ENCODE measurements at regions not wholly inside any gene's neighbourhood (a gene's known extent, or its start where the extent isn't known, plus 50 kb on each side); places are given as distances from the start of the nearest gene placed in this dataset.

GRCh38 chr2:116440104-116440653, 1374.3 kb upstream of the DDX18 start:
- TF ChIP-seq CTCF (IDR thresholded peaks at IDR 0.05; ENCODE audit: insufficient read depth, low read length, poor library complexity, severe bottlenecking) (no peak), EZH2phosphoT487 (conservative IDR thresholded peaks at IDR 0.05; ENCODE audit: low read length) (no peak)
- H3F3A ChIP-seq (ENCODE audit: insufficient read depth): no peaks in the 10 kb centered on the region
- H3K36me3 ChIP-seq (ENCODE audit: low read length): no peaks in the 10 kb centered on the region
- H3K27me3 ChIP-seq (ENCODE audit: low read length): no peaks in the 10 kb centered on the region
- no peak overlapping the region for H3K4me2 ChIP-seq (ENCODE audit: low read depth, low read length, poor library complexity, severe bottlenecking)
- H3K9me2 ChIP-seq (replicated peaks; ENCODE audit: insufficient read depth, low read length): no peaks in the 10 kb centered on the region
- H2AFZ ChIP-seq (ENCODE audit: low read depth, low read length, severe bottlenecking): no peak overlapping the region
- no peak overlapping the region for H3K27ac ChIP-seq (ENCODE audit: low read depth, low read length)
- no peaks in the 10 kb centered on the region for H4K20me1 ChIP-seq (ENCODE audit: low read depth, low read length)
- H3K9me3 ChIP-seq (ENCODE audit: insufficient read depth, low read length): no peaks in the 10 kb centered on the region
- no peak overlapping the region for H3K9ac ChIP-seq (ENCODE audit: low read length)
- no peaks in the 10 kb centered on the region for H3K79me2 ChIP-seq (ENCODE audit: insufficient read depth, low read length)
- no peak overlapping the region for H3K4me3 ChIP-seq (ENCODE audit: insufficient read depth, low read length, poor library complexity, severe bottlenecking)

- H3K9me3 ChIP-seq (ENCODE audit: insufficient read depth, low read length): no peaks in the 10 kb centered on the region
- H3K79me2 ChIP-seq (ENCODE audit: insufficient read depth, low read length): no peaks in the 10 kb centered on the region
- no peaks in the 10 kb centered on the region for H3K36me3 ChIP-seq (ENCODE audit: low read length)
- H3K27me3 ChIP-seq (ENCODE audit: low read length): no peaks in the 10 kb centered on the region
- no peak overlapping the region for H2AFZ ChIP-seq (ENCODE audit: low read depth, low read length, severe bottlenecking)
- no peak overlapping the region for H3K27ac ChIP-seq (ENCODE audit: low read depth, low read length)
- TF ChIP-seq EZH2phosphoT487 (conservative IDR thresholded peaks at IDR 0.05; ENCODE audit: low read length): no peak
- TF ChIP-seq CTCF (IDR thresholded peaks at IDR 0.05; ENCODE audit: insufficient read depth, low read length, poor library complexity, severe bottlenecking): no peak
- H3K4me3 ChIP-seq (ENCODE audit: insufficient read depth, low read length, poor library complexity, severe bottlenecking): no peak overlapping the region
- H3K9me2 ChIP-seq (replicated peaks; ENCODE audit: insufficient read depth, low read length): no peaks in the 10 kb centered on the region
- no peaks in the 10 kb centered on the region for H3F3A ChIP-seq (ENCODE audit: insufficient read depth)
- H4K20me1 ChIP-seq (ENCODE audit: low read depth, low read length): no peaks in the 10 kb centered on the region
- H3K9ac ChIP-seq (ENCODE audit: low read length): no peak overlapping the region
- no peak overlapping the region for H3K4me2 ChIP-seq (ENCODE audit: low read depth, low read length, poor library complexity, severe bottlenecking)
Observed at GRCh38 chr2:116442418-116442817, 1372.1 kb upstream of the DDX18 start.

- Histone ChIP-seq H4K20me1 (ENCODE audit: low read depth, low read length) (no peaks in the 10 kb centered on the region), H3K27ac (ENCODE audit: low read depth, low read length) (no peak overlapping the region), H2AFZ (ENCODE audit: low read depth, low read length, severe bottlenecking) (no peak overlapping the region), H3K79me2 (ENCODE audit: insufficient read depth, low read length) (no peaks in the 10 kb centered on the region), H3K36me3 (ENCODE audit: low read length) (no peaks in the 10 kb centered on the region), H3K9ac (ENCODE audit: low read length) (no peak overlapping the region), H3K4me3 (ENCODE audit: insufficient read depth, low read length, poor library complexity, severe bottlenecking) (no peak overlapping the region), H3K9me2 (replicated peaks; ENCODE audit: insufficient read depth, low read length) (no peaks in the 10 kb centered on the region), H3F3A (ENCODE audit: insufficient read depth) (no peaks in the 10 kb centered on the region), H3K27me3 (ENCODE audit: low read length) (no peaks in the 10 kb centered on the region), H3K9me3 (ENCODE audit: insufficient read depth, low read length) (no peaks in the 10 kb centered on the region), H3K4me2 (ENCODE audit: low read depth, low read length, poor library complexity, severe bottlenecking) (no peak overlapping the region)
- no peak for TF ChIP-seq EZH2phosphoT487 (conservative IDR thresholded peaks at IDR 0.05; ENCODE audit: low read length)
- TF ChIP-seq CTCF (IDR thresholded peaks at IDR 0.05; ENCODE audit: insufficient read depth, low read length, poor library complexity, severe bottlenecking): no peak
Observed at GRCh38 chr2:116444256-116444872, 1370.1 kb upstream of the DDX18 start.
